ENCODE measurements at regions not wholly inside any gene's neighbourhood (a gene's known extent, or its start where the extent isn't known, plus 50 kb on each side); places are given as distances from the start of the nearest gene placed in this dataset.

GRCh38 chr16:6961704-6962103 lies 370.9 kb upstream of the RBFOX1 start:
- 90 to 92% methylated on average over 3 of the region's 3 CpGs for WGBS, 2 experiments
- no peaks in the 10 kb centered on the region for H3K9me3 ChIP-seq (ENCODE audit: control insufficient read depth, low read length)
- peaks cover 29% of the 10 kb centered on the region for H3K27me3 ChIP-seq (ENCODE audit: control insufficient read depth, insufficient read depth, low read length, poor library complexity, severe bottlenecking)
- H3K4me1 ChIP-seq (ENCODE audit: control insufficient read depth, insufficient read depth, low read length), result no peaks in the 10 kb centered on the region
- no peak overlapping the region for H3K4me3 ChIP-seq (ENCODE audit: insufficient read depth, low read depth, low read length)
- no peaks in the 10 kb centered on the region for H3K36me3 ChIP-seq (ENCODE audit: control insufficient read depth, insufficient read depth, low read length)
- no peak overlapping the region for H3K27ac ChIP-seq (ENCODE audit: insufficient read depth, low read depth, low read length, poor library complexity, severe bottlenecking)

- Histone ChIP-seq H3K4me1 (ENCODE audit: control insufficient read depth, insufficient read depth, low read length) (no peaks in the 10 kb centered on the region), H3K27ac (ENCODE audit: insufficient read depth, low read depth, low read length, poor library complexity, severe bottlenecking) (no peak overlapping the region), H3K9me3 (ENCODE audit: control insufficient read depth, low read length) (no peaks in the 10 kb centered on the region), H3K36me3 (ENCODE audit: control insufficient read depth, insufficient read depth, low read length) (no peaks in the 10 kb centered on the region), H3K4me3 (ENCODE audit: insufficient read depth, low read depth, low read length) (no peak overlapping the region), H3K27me3 (ENCODE audit: control insufficient read depth, insufficient read depth, low read length, poor library complexity, severe bottlenecking) (peaks cover 18% of the 10 kb centered on the region)
- 94 to 96% methylated on average over 8 of the region's 8 CpGs for WGBS, 2 experiments
Measured at GRCh38 chr16:6958184-6958583, 374.5 kb upstream of the RBFOX1 start.

- H3K27ac ChIP-seq (ENCODE audit: insufficient read depth, low read depth, low read length, poor library complexity, severe bottlenecking), result no peak overlapping the region
- 81 to 84% methylated on average over 4 of the region's 4 CpGs for WGBS, 2 experiments
- H3K36me3 ChIP-seq (ENCODE audit: control insufficient read depth, insufficient read depth, low read length), result no peaks in the 10 kb centered on the region
- H3K4me1 ChIP-seq (ENCODE audit: control insufficient read depth, insufficient read depth, low read length), result no peaks in the 10 kb centered on the region
- H3K27me3 ChIP-seq (ENCODE audit: control insufficient read depth, insufficient read depth, low read length, poor library complexity, severe bottlenecking), result peaks cover 16% of the 10 kb centered on the region
- H3K4me3 ChIP-seq (ENCODE audit: insufficient read depth, low read depth, low read length), result no peak overlapping the region
- H3K9me3 ChIP-seq (ENCODE audit: control insufficient read depth, low read length), result no peaks in the 10 kb centered on the region
Measured at GRCh38 chr16:6957681-6958080, 375.0 kb upstream of the RBFOX1 start.

- 97 to 100% methylated on average over 3 of the region's 3 CpGs for WGBS, 2 experiments
- peaks cover 5% of the 10 kb centered on the region for H3K27me3 ChIP-seq (ENCODE audit: control insufficient read depth, insufficient read depth, low read length, poor library complexity, severe bottlenecking)
- no peaks in the 10 kb centered on the region for H3K9me3 ChIP-seq (ENCODE audit: control insufficient read depth, low read length)
- H3K4me3 ChIP-seq (ENCODE audit: insufficient read depth, low read depth, low read length), result no peak overlapping the region
- no peaks in the 10 kb centered on the region for H3K36me3 ChIP-seq (ENCODE audit: control insufficient read depth, insufficient read depth, low read length)
- no peaks in the 10 kb centered on the region for H3K4me1 ChIP-seq (ENCODE audit: control insufficient read depth, insufficient read depth, low read length)
- no peak overlapping the region for H3K27ac ChIP-seq (ENCODE audit: insufficient read depth, low read depth, low read length, poor library complexity, severe bottlenecking)
Measured at GRCh38 chr16:6956511-6956910, 376.1 kb upstream of the RBFOX1 start.

- H3K27me3 ChIP-seq (ENCODE audit: control insufficient read depth, insufficient read depth, low read length, poor library complexity, severe bottlenecking), result no peaks in the 10 kb centered on the region
- 79 to 83% methylated on average over 2 to 3 of the region's 3 CpGs for WGBS, 2 experiments
Measured at GRCh38 chr16:6955303-6955702, 377.3 kb upstream of the RBFOX1 start.

GRCh38 chr16:6949240-6949639 lies 383.4 kb upstream of the RBFOX1 start:
- Histone ChIP-seq H3K9me3 (ENCODE audit: control insufficient read depth, low read length) (no peaks in the 10 kb centered on the region), H3K4me1 (ENCODE audit: control insufficient read depth, insufficient read depth, low read length) (no peaks in the 10 kb centered on the region), H3K4me3 (ENCODE audit: insufficient read depth, low read depth, low read length) (no peak overlapping the region), H3K27me3 (ENCODE audit: control insufficient read depth, insufficient read depth, low read length, poor library complexity, severe bottlenecking) (no peaks in the 10 kb centered on the region), H3K27ac (ENCODE audit: insufficient read depth, low read depth, low read length, poor library complexity, severe bottlenecking) (no peak overlapping the region), H3K36me3 (ENCODE audit: control insufficient read depth, insufficient read depth, low read length) (no peaks in the 10 kb centered on the region)
- 88 to 90% methylated on average over 5 of the region's 5 CpGs for WGBS, 2 experiments

More at GRCh38 chr16:6955303-6955702, 377.3 kb upstream of the RBFOX1 start:
- Histone ChIP-seq H3K4me3 (ENCODE audit: insufficient read depth, low read depth, low read length) (no peak overlapping the region), H3K9me3 (ENCODE audit: control insufficient read depth, low read length) (no peaks in the 10 kb centered on the region), H3K36me3 (ENCODE audit: control insufficient read depth, insufficient read depth, low read length) (no peaks in the 10 kb centered on the region), H3K4me1 (ENCODE audit: control insufficient read depth, insufficient read depth, low read length) (no peaks in the 10 kb centered on the region), H3K27ac (ENCODE audit: insufficient read depth, low read depth, low read length, poor library complexity, severe bottlenecking) (no peak overlapping the region)

- Histone ChIP-seq H3K27me3 (ENCODE audit: control insufficient read depth, insufficient read depth, low read length, poor library complexity, severe bottlenecking) (no peaks in the 10 kb centered on the region), H3K9me3 (ENCODE audit: control insufficient read depth, low read length) (no peaks in the 10 kb centered on the region)
- WGBS, 2 experiments, result 81 to 83% methylated on average over 6 of the region's 6 CpGs
Measured at GRCh38 chr16:6947291-6947690, 385.4 kb upstream of the RBFOX1 start.

GRCh38 chr16:6946802-6947201 lies 385.8 kb upstream of the RBFOX1 start:
- Histone ChIP-seq H3K4me3 (ENCODE audit: insufficient read depth, low read depth, low read length) (no peak overlapping the region), H3K36me3 (ENCODE audit: control insufficient read depth, insufficient read depth, low read length) (no peaks in the 10 kb centered on the region)
- 94 to 100% methylated on average over 1 of the region's 1 CpG for WGBS, 2 experiments

More at GRCh38 chr16:6947291-6947690, 385.4 kb upstream of the RBFOX1 start:
- Histone ChIP-seq H3K4me1 (ENCODE audit: control insufficient read depth, insufficient read depth, low read length) (no peaks in the 10 kb centered on the region), H3K36me3 (ENCODE audit: control insufficient read depth, insufficient read depth, low read length) (no peaks in the 10 kb centered on the region), H3K27ac (ENCODE audit: insufficient read depth, low read depth, low read length, poor library complexity, severe bottlenecking) (no peak overlapping the region), H3K4me3 (ENCODE audit: insufficient read depth, low read depth, low read length) (no peak overlapping the region)

GRCh38 chr16:6946106-6946505 lies 386.5 kb upstream of the RBFOX1 start:
- 95 to 100% methylated on average over 1 of the region's 1 CpG for WGBS, 2 experiments
- Histone ChIP-seq H3K4me1 (ENCODE audit: control insufficient read depth, insufficient read depth, low read length) (no peaks in the 10 kb centered on the region), H3K27ac (ENCODE audit: insufficient read depth, low read depth, low read length, poor library complexity, severe bottlenecking) (no peak overlapping the region), H3K4me3 (ENCODE audit: insufficient read depth, low read depth, low read length) (no peak overlapping the region), H3K27me3 (ENCODE audit: control insufficient read depth, insufficient read depth, low read length, poor library complexity, severe bottlenecking) (no peaks in the 10 kb centered on the region), H3K36me3 (ENCODE audit: control insufficient read depth, insufficient read depth, low read length) (no peaks in the 10 kb centered on the region), H3K9me3 (ENCODE audit: control insufficient read depth, low read length) (peaks cover 2% of the 10 kb centered on the region)

More at GRCh38 chr16:6946802-6947201, 385.8 kb upstream of the RBFOX1 start:
- Histone ChIP-seq H3K27ac (ENCODE audit: insufficient read depth, low read depth, low read length, poor library complexity, severe bottlenecking) (no peak overlapping the region), H3K27me3 (ENCODE audit: control insufficient read depth, insufficient read depth, low read length, poor library complexity, severe bottlenecking) (no peaks in the 10 kb centered on the region), H3K9me3 (ENCODE audit: control insufficient read depth, low read length) (no peaks in the 10 kb centered on the region), H3K4me1 (ENCODE audit: control insufficient read depth, insufficient read depth, low read length) (no peaks in the 10 kb centered on the region)

GRCh38 chr16:6940968-6941367 lies 391.7 kb upstream of the RBFOX1 start:
- Histone ChIP-seq H3K4me1 (ENCODE audit: control insufficient read depth, insufficient read depth, low read length) (no peaks in the 10 kb centered on the region), H3K27me3 (ENCODE audit: control insufficient read depth, insufficient read depth, low read length, poor library complexity, severe bottlenecking) (no peaks in the 10 kb centered on the region), H3K27ac (ENCODE audit: insufficient read depth, low read depth, low read length, poor library complexity, severe bottlenecking) (no peak overlapping the region), H3K36me3 (ENCODE audit: control insufficient read depth, insufficient read depth, low read length) (no peaks in the 10 kb centered on the region), H3K9me3 (ENCODE audit: control insufficient read depth, low read length) (peaks cover 2% of the 10 kb centered on the region), H3K4me3 (ENCODE audit: insufficient read depth, low read depth, low read length) (no peak overlapping the region)
- WGBS, 2 experiments, result 92 to 97% methylated on average over 5 of the region's 5 CpGs

- WGBS, 2 experiments, result 87 to 95% methylated on average over 5 of the region's 5 CpGs
- Histone ChIP-seq H3K36me3 (ENCODE audit: control insufficient read depth, insufficient read depth, low read length) (no peaks in the 10 kb centered on the region), H3K27ac (ENCODE audit: insufficient read depth, low read depth, low read length, poor library complexity, severe bottlenecking) (no peak overlapping the region), H3K27me3 (ENCODE audit: control insufficient read depth, insufficient read depth, low read length, poor library complexity, severe bottlenecking) (no peaks in the 10 kb centered on the region), H3K4me3 (ENCODE audit: insufficient read depth, low read depth, low read length) (no peak overlapping the region), H3K9me3 (ENCODE audit: control insufficient read depth, low read length) (peaks cover 2% of the 10 kb centered on the region), H3K4me1 (ENCODE audit: control insufficient read depth, insufficient read depth, low read length) (no peaks in the 10 kb centered on the region)
Measured at GRCh38 chr16:6937641-6938040, 395.0 kb upstream of the RBFOX1 start.
